ENCODE measurements at regions not wholly inside any gene's neighbourhood (a gene's known extent, or its start where the extent isn't known, plus 50 kb on each side); places are given as distances from the start of the nearest gene placed in this dataset.

DNA sequence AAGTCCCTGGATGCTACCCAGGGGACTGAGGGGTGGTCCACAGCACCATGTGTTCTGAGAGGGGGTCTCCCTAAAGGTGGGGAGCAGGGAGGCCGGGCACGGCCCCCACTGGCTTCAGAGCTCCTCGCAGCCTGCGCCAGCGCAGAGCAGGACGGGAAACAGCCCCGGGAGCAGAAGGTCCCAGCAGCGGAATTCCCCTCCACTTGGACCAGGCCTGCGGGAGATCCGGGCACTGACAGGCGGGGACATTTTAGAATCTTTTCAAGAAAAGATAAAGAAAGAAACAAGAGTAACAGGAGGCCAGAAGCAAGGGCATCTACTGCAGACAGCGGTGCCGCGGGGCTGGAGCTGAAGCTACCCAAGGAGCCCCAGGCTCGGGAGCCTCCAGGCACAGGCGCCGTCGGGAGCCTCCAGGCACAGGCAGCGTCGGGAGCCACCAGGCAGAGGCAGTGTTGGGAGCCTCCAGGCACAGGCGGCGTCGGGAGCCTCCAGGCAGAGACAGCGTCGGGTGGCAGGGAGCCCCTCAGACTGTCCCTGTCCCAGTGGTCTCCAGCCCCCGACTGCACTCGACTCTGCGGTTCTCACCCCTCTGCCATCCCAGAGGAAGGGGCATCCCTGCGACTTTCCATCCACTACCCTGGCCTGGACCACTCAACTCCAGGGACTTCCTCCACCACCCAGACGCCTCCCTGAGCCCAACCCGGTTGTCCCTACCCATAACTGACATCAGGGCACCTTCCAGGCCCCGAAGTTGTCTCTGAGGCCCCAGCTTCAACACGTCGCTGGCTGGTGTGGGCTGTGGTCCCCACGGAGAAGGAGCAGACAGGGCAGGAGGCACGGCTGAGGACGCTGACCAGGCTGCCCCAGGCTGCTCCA lies 211.1 kb downstream of the BRD1 start:
- POLR2A ChIA-PET: no interaction called here
- TF ChIP-seq ZNF555 (tag by site-specific recombination; conservative IDR thresholded peaks at IDR 0.05) (peak; percentile 14; the same call in 1 of the 2 replicates), ELK4 (IDR thresholded peaks at IDR 0.05; ENCODE audit: borderline replicate concordance, low read depth, low read length) (no peak)
- Histone ChIP-seq H3K4me3 (ENCODE audit: low read depth, low read length) (no peak overlapping the region), H3K36me3 (ENCODE audit: control insufficient read depth in 2 of 2, insufficient read depth in 1 of 2, low read length in 2 of 2) (no peaks in the 10 kb centered on the region), H3K4me1 (ENCODE audit: control insufficient read depth, insufficient read depth, low read length) (no peaks in the 10 kb centered on the region), H3K9me3 (ENCODE audit: control insufficient read depth, insufficient read depth, low read depth, low read length) (no peaks in the 10 kb centered on the region), H3K27ac (ENCODE audit: extremely low read depth, low read depth, low read length) (no peak overlapping the region)
- CTCF ChIA-PET: interaction anchor here (0.6 kb wide), 1 partner anchor 939 kb away, joined by 7 read pairs; no protein-coding TSS in a partner anchor

- TF ChIP-seq ZBTB8A (tag by site-specific recombination; IDR thresholded peaks at IDR 0.05): no peak
- TF ChIP-seq OSR2 (tag by site-specific recombination; IDR thresholded peaks at IDR 0.05): no peak
- no peak for TF ChIP-seq SP2 (tag by site-specific recombination; IDR thresholded peaks at IDR 0.05)
- TF ChIP-seq ZNF623 (tag by site-specific recombination; IDR thresholded peaks at IDR 0.05): no peak
- TF ChIP-seq, protein P1, sequence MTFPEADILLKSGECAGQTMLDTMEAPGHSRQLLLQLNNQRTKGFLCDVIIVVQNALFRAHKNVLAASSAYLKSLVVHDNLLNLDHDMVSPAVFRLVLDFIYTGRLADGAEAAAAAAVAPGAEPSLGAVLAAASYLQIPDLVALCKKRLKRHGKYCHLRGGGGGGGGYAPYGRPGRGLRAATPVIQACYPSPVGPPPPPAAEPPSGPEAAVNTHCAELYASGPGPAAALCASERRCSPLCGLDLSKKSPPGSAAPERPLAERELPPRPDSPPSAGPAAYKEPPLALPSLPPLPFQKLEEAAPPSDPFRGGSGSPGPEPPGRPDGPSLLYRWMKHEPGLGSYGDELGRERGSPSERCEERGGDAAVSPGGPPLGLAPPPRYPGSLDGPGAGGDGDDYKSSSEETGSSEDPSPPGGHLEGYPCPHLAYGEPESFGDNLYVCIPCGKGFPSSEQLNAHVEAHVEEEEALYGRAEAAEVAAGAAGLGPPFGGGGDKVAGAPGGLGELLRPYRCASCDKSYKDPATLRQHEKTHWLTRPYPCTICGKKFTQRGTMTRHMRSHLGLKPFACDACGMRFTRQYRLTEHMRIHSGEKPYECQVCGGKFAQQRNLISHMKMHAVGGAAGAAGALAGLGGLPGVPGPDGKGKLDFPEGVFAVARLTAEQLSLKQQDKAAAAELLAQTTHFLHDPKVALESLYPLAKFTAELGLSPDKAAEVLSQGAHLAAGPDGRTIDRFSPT (tag by site-specific recombination; IDR thresholded peaks at IDR 0.05): no peak
- TF ChIP-seq ZNF366 (tag by site-specific recombination; conservative IDR thresholded peaks at IDR 0.05): no peak
- TF ChIP-seq GLIS2 (tag by site-specific recombination; IDR thresholded peaks at IDR 0.05): no peak
- no peak for TF ChIP-seq ZNF23 (tag by site-specific recombination; IDR thresholded peaks at IDR 0.05; ENCODE audit: borderline replicate concordance)
- TF ChIP-seq, protein P2, sequence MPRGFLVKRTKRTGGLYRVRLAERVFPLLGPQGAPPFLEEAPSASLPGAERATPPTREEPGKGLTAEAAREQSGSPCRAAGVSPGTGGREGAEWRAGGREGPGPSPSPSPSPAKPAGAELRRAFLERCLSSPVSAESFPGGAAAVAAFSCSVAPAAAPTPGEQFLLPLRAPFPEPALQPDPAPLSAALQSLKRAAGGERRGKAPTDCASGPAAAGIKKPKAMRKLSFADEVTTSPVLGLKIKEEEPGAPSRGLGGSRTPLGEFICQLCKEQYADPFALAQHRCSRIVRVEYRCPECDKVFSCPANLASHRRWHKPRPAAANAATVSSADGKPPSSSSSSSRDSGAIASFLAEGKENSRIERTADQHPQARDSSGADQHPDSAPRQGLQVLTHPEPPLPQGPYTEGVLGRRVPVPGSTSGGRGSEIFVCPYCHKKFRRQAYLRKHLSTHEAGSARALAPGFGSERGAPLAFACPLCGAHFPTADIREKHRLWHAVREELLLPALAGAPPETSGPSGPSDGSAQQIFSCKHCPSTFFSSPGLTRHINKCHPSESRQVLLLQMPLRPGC (tag by site-specific recombination; IDR thresholded peaks at IDR 0.05): no peak
- TF ChIP-seq ZXDB (tag by site-specific recombination; IDR thresholded peaks at IDR 0.05): no peak
- TF ChIP-seq ZSCAN30 (tag by site-specific recombination; IDR thresholded peaks at IDR 0.05): no peak
- Histone ChIP-seq H3K36me3 (ENCODE audit: control insufficient read depth in 2 of 2, insufficient read depth in 1 of 2, low read length in 2 of 2) (no peaks in the 10 kb centered on the region), H3K4me1 (ENCODE audit: control insufficient read depth, insufficient read depth, low read length) (no peaks in the 10 kb centered on the region), H3K9me3 (ENCODE audit: control insufficient read depth, insufficient read depth, low read depth, low read length) (no peaks in the 10 kb centered on the region), H3K4me3 (ENCODE audit: low read depth, low read length) (no peak overlapping the region), H3K27ac (ENCODE audit: extremely low read depth, low read depth, low read length) (no peak overlapping the region)
- CTCF ChIA-PET: no interaction called here
- POLR2A ChIA-PET: interaction anchor here (0.6 kb wide), 1 partner anchor 240 kb away, joined by 5 read pairs; no protein-coding TSS in a partner anchor
Observed at GRCh38 chr22:49614966-49615965, 212.4 kb downstream of the BRD1 start.
